ENCODE measurements at regions not wholly inside any gene's neighbourhood (a gene's known extent, or its start where the extent isn't known, plus 50 kb on each side); places are given as distances from the start of the nearest gene placed in this dataset.

GRCh38 chr11:97263183-97263858, 873.5 kb downstream of the JRKL start:
- no peak overlapping the region for H3K4me3 ChIP-seq (ENCODE audit: low read depth in 2 of 2, low read length in 1 of 2)
- no peak for TF ChIP-seq RXRA (IDR thresholded peaks at IDR 0.05; ENCODE audit: borderline replicate concordance, low read depth)
- no peak for TF ChIP-seq MAX (IDR thresholded peaks at IDR 0.05; ENCODE audit: low read depth)
- TF ChIP-seq FOSL2 (IDR thresholded peaks at IDR 0.05; ENCODE audit: borderline replicate concordance, low read depth), result no peak
- no peak for TF ChIP-seq ZBTB33 (IDR thresholded peaks at IDR 0.05; ENCODE audit: borderline replicate concordance, low read depth)
- TF ChIP-seq SMC3 (IDR thresholded peaks at IDR 0.05; ENCODE audit: low read depth, low read length), result no peak
- no peak for TF ChIP-seq USF2 (IDR thresholded peaks at IDR 0.05; ENCODE audit: borderline replicate concordance, low read depth, low read length)
- TF ChIP-seq TAF1 (IDR thresholded peaks at IDR 0.05; ENCODE audit: borderline replicate concordance, low read depth, low read length), result no peak
- no peak for TF ChIP-seq EP300 (IDR thresholded peaks at IDR 0.05; ENCODE audit: borderline replicate concordance in 1 of 2, low read depth in 1 of 2, low read length in 1 of 2)
- TF ChIP-seq NFIC (IDR thresholded peaks at IDR 0.05; ENCODE audit: borderline replicate concordance), result no peak
- no peak for TF ChIP-seq SIN3A (IDR thresholded peaks at IDR 0.05; ENCODE audit: borderline replicate concordance, low read depth, low read length)
- no peak for TF ChIP-seq ELF1 (IDR thresholded peaks at IDR 0.05)
- DNase-seq, result no peak
- H3K4me2 ChIP-seq, result no peak overlapping the region
- H3K36me3 ChIP-seq (replicated peaks in 1 of 2; ENCODE audit: control insufficient read depth in 1 of 2, insufficient read depth in 2 of 2, low read length in 1 of 2), result no peaks in the 10 kb centered on the region
- 40% methylated on average over 5 of the region's 5 CpGs for WGBS (ENCODE audit: low lambda C conversion rate)
- no peaks in the 10 kb centered on the region for H3K27me3 ChIP-seq (ENCODE audit: insufficient read depth)
- H3K4me1 ChIP-seq (ENCODE audit: control insufficient read depth in 1 of 2, insufficient read depth in 2 of 2, low read depth in 1 of 2, low read length in 1 of 2), result no peaks in the 10 kb centered on the region
- no peak overlapping the region for H3K9ac ChIP-seq
- H3K9me2 ChIP-seq, result no peaks in the 10 kb centered on the region
- H2AFZ ChIP-seq (ENCODE audit: low read depth), result no peak overlapping the region
- POLR2A ChIA-PET, result no interaction called here
- CTCF ChIA-PET, result no interaction called here
- no peaks in the 10 kb centered on the region for H3K9me3 ChIP-seq
- peaks cover 4% of the 10 kb centered on the region for H3F3A ChIP-seq (replicated peaks; ENCODE audit: insufficient read depth)
- H4K20me1 ChIP-seq (ENCODE audit: insufficient read depth), result no peaks in the 10 kb centered on the region
- H3K27ac ChIP-seq (ENCODE audit: low read depth in 2 of 2, low read length in 1 of 2), result no peak overlapping the region
- no peaks in the 10 kb centered on the region for H3K79me2 ChIP-seq (ENCODE audit: insufficient read depth)

- no peaks in the 10 kb centered on the region for H3F3A ChIP-seq (replicated peaks; ENCODE audit: insufficient read depth)
- no peaks in the 10 kb centered on the region for H4K20me1 ChIP-seq (ENCODE audit: insufficient read depth)
- ChIA-PET CTCF (interaction anchor here (0.6 to 1.1 kb wide), 4 partner anchors 19 to 83 kb away, joined by 3 read pairs; no protein-coding TSS in a partner anchor), POLR2A (no interaction called here)
- H3K9me3 ChIP-seq, result no peaks in the 10 kb centered on the region
- TF ChIP-seq CTCF (IDR thresholded peaks at IDR 0.05) (peak; percentile 48), MXI1 (IDR thresholded peaks at IDR 0.05; ENCODE audit: low read depth, low read length) (no peak)
- H3K36me3 ChIP-seq (replicated peaks in 1 of 2; ENCODE audit: control insufficient read depth in 1 of 2, insufficient read depth in 2 of 2, low read length in 1 of 2), result no peaks in the 10 kb centered on the region
- no peak overlapping the region for H3K27ac ChIP-seq (ENCODE audit: low read depth in 2 of 2, low read length in 1 of 2)
- H3K9ac ChIP-seq, result no peak overlapping the region
- peak; percentile 2 for DNase-seq
- 17% methylated on average over 3 of the region's 4 CpGs for WGBS (ENCODE audit: low lambda C conversion rate)
- H3K4me1 ChIP-seq (ENCODE audit: control insufficient read depth in 1 of 2, insufficient read depth in 2 of 2, low read depth in 1 of 2, low read length in 1 of 2), result no peaks in the 10 kb centered on the region
- no peaks in the 10 kb centered on the region for H3K27me3 ChIP-seq (ENCODE audit: insufficient read depth)
- no peak overlapping the region for H3K4me2 ChIP-seq
- no peaks in the 10 kb centered on the region for H3K9me2 ChIP-seq
- no peaks in the 10 kb centered on the region for H3K79me2 ChIP-seq (ENCODE audit: insufficient read depth)
- no peak overlapping the region for H3K4me3 ChIP-seq (ENCODE audit: low read depth in 2 of 2, low read length in 1 of 2)
- H2AFZ ChIP-seq (ENCODE audit: low read depth), result no peak overlapping the region
These were observed 879.7 kb downstream of the JRKL start for GRCh38 chr11:97269527-97269926.

All from SK-N-SH (cell line).